Stomach (tissue), 8 donors: ENCODE measurements at regions not wholly inside any gene's neighbourhood (a gene's known extent, or its start where the extent isn't known, plus 50 kb on each side); places are given as distances from the start of the nearest gene placed in this dataset.

Experiments
- DNase-seq, 2 donors: peaks; one replicate each; pipeline versions ENCODE4 v3.0.0 to v3.0.0-alpha.2; 2013 to 2019
- H3K27ac ChIP-seq, 5 donors: fragments of 200-600 bp in 4 of 5; sonication (generic) in 4 of 5; one replicate each; pipeline ENCODE4 v1.5.1; 2013 to 2019; ENCODE audit warnings: mild to moderate bottlenecking in 1 of 5, moderate library complexity in 1 of 5
- H3K27me3 ChIP-seq, 3 donors: fragments of 200-600 bp; sonication (generic); one replicate each; pipeline ENCODE4 v1.5.1; 2017 to 2019; ENCODE audit warnings: mixed run types in 1 of 3
- H3K36me3 ChIP-seq, 4 donors: fragments of 200-600 bp; sonication (generic); 1 replicate in 3 of 4; 2 replicates in 1 of 4; pipeline ENCODE4 v1.5.1; 2016 to 2019
- H3K4me1 ChIP-seq, 4 donors: fragments of 200-600 bp; sonication (generic); one replicate each; pipeline ENCODE4 v1.5.1; 2016 to 2019
- H3K4me3 ChIP-seq, 4 donors: fragments of 200-600 bp; sonication (generic) in 3 of 4; one replicate each; pipeline ENCODE4 v1.5.1; 2016 to 2019; ENCODE audit warnings: mild to moderate bottlenecking in 1 of 4
- H3K9me3 ChIP-seq, 4 donors: fragments of 200-600 bp; sonication (generic); one replicate each; pipeline ENCODE4 v1.5.1; 2016 to 2019
- CTCF ChIP-seq, 7 experiments: fragments of 450-650 bp in 4 of 7; fragments of 200-600 bp in 3 of 7; sonication (generic) in 3 of 7; IDR thresholded peaks; one replicate each; pipeline ENCODE4 v1.5.1; 2016 to 2019; ENCODE audit warnings: antibody characterized with exemption in 7 of 7, control low read depth in 2 of 7, mild to moderate bottlenecking in 1 of 7
- EP300 ChIP-seq: sonication (generic); formaldehyde crosslinking; IDR thresholded peaks from one replicate; pipeline ENCODE4 v1.6.1; 2017; ENCODE audit warnings: antibody characterized with exemption
- POLR2A ChIP-seq, 4 donors: fragments of 450-650 bp; IDR thresholded peaks; one replicate each; pipeline ENCODE4 v1.6.1; 2016; ENCODE audit warnings: antibody characterized with exemption in 4 of 4, control low read depth in 2 of 4, mild to moderate bottlenecking in 1 of 4, moderate library complexity in 1 of 4
- POLR2AphosphoS5 ChIP-seq, 3 donors: sonication (generic); formaldehyde crosslinking; IDR thresholded peaks; one replicate each; pipeline ENCODE4 v1.6.1; 2016; ENCODE audit warnings: antibody characterized with exemption in 3 of 3
- WGBS, 5 donors: extraction: QIAGEN DNeasy Blood & Tissue Kit in 3 of 5; methylation state at CpG; one replicate each; pipeline versions ENCODE4 v1.1.5 to v1.1.7; 2013 to 2018; 5-methylcytosine and 5-hydroxymethylcytosine counted together
- intact Hi-C: fragments of 100-400 bp; cut with DNase I; formaldehyde crosslinking; loops from one replicate; pipeline ENCODE4 v1.15.1; 2023; ENCODE audit warnings: low total_unique reads
- donor health status: healthy with polysubstance abuse.
- donor health status: Bipolar disorder and iron deficiency.
- donor health status: healthy.

- Histone ChIP-seq H3K36me3 (no peaks in the 10 kb centered on the region), H3K27me3 (peaks cover 0 to under 1% (median 0%) of the 10 kb centered on the region in 3 donors), H3K27ac (no peak overlapping the region), H3K9me3 (peaks cover 0 to 5% (median 0%) of the 10 kb centered on the region in 4 donors), H3K4me1 (peaks cover 0 to 6% (median 0%) of the 10 kb centered on the region in 4 donors), H3K4me3 (no peak overlapping the region)
- intact Hi-C loops = no loop called here
- TF ChIP-seq CTCF (IDR thresholded peaks at IDR 0.05) (no peak), POLR2A (IDR thresholded peaks at IDR 0.05) (no peak), POLR2AphosphoS5 (IDR thresholded peaks at IDR 0.05) (no peak), EP300 (no peak)
- 65 to 87% (median 84%) methylated on average over 2 of the region's 2 CpGs for WGBS, 5 donors
- DNase-seq = peak in 1 of 2 donors; percentile 69
Measured at GRCh38 chr15:48038221-48038620, 82.6 kb upstream of the SLC24A5 start.

- H3K36me3 ChIP-seq = no peaks in the 10 kb centered on the region
- DNase-seq = peak in 1 of 2 donors; percentile 47
- H3K27ac ChIP-seq = peak overlapping the region in 1 of 5 donors; percentile 65
Measured at GRCh38 chr15:48040166-48040817, 80.5 kb upstream of the SLC24A5 start.

GRCh38 chr15:48041454-48041853 lies 79.3 kb upstream of the SLC24A5 start:
- no peaks in the 10 kb centered on the region for H3K36me3 ChIP-seq
- DNase-seq = peak in 1 of 2 donors; percentile 23
- no peak for TF ChIP-seq POLR2AphosphoS5 (IDR thresholded peaks at IDR 0.05)
- no peak for TF ChIP-seq EP300
- no peak for TF ChIP-seq POLR2A (IDR thresholded peaks at IDR 0.05)
- TF ChIP-seq CTCF (IDR thresholded peaks at IDR 0.05) = no peak
- peaks cover 0 to 6% (median 0%) of the 10 kb centered on the region in 4 donors for H3K4me1 ChIP-seq
- H3K27me3 ChIP-seq = no peaks in the 10 kb centered on the region
- H3K27ac ChIP-seq = peak overlapping the region in 2 of 5 donors; percentile 10 to 65
- no peak overlapping the region for H3K4me3 ChIP-seq
- WGBS, 5 donors = 63 to 86% (median 80%) methylated on average over 2 of the region's 2 CpGs
- intact Hi-C loops = no loop called here
- H3K9me3 ChIP-seq = peaks cover 0 to 5% (median 0%) of the 10 kb centered on the region in 4 donors

More at GRCh38 chr15:48040166-48040817, 80.5 kb upstream of the SLC24A5 start:
- no peak for TF ChIP-seq EP300
- TF ChIP-seq POLR2A (IDR thresholded peaks at IDR 0.05) = no peak
- no peak for TF ChIP-seq CTCF (IDR thresholded peaks at IDR 0.05)
- peak in 1 of 3 donors; percentile 49 for TF ChIP-seq POLR2AphosphoS5 (IDR thresholded peaks at IDR 0.05)
- WGBS, 5 donors = 50 to 63% (median 51%) methylated on average over 6 of the region's 6 CpGs
- Histone ChIP-seq H3K27me3 (no peaks in the 10 kb centered on the region), H3K9me3 (peaks cover 0 to 5% (median 0%) of the 10 kb centered on the region in 4 donors), H3K4me3 (no peak overlapping the region), H3K4me1 (peaks cover 0 to 6% (median 0%) of the 10 kb centered on the region in 4 donors)
- intact Hi-C loops = no loop called here

GRCh38 chr15:48046813-48047438 lies 73.9 kb upstream of the SLC24A5 start:
- H3K27me3 ChIP-seq = no peaks in the 10 kb centered on the region
- TF ChIP-seq POLR2A (IDR thresholded peaks at IDR 0.05) (no peak), EP300 (no peak)
- no peaks in the 10 kb centered on the region for H3K4me1 ChIP-seq
- 44 to 66% (median 58%) methylated on average over 5 of the region's 5 CpGs for WGBS, 5 donors
- no peaks in the 10 kb centered on the region for H3K36me3 ChIP-seq
- DNase-seq = no peak
- H3K4me3 ChIP-seq = no peak overlapping the region
- intact Hi-C loops = no loop called here
- no peaks in the 10 kb centered on the region for H3K9me3 ChIP-seq
- no peak overlapping the region for H3K27ac ChIP-seq

GRCh38 chr15:48049736-48050135 lies 71.1 kb upstream of the SLC24A5 start:
- no peak for DNase-seq
- no peak overlapping the region for H3K27ac ChIP-seq
- H3K4me1 ChIP-seq = no peaks in the 10 kb centered on the region
- TF ChIP-seq POLR2AphosphoS5 (IDR thresholded peaks at IDR 0.05) = no peak
- TF ChIP-seq EP300 = no peak
- TF ChIP-seq POLR2A (IDR thresholded peaks at IDR 0.05) = no peak
- no peak for TF ChIP-seq CTCF (IDR thresholded peaks at IDR 0.05)
- no peak overlapping the region for H3K4me3 ChIP-seq
- H3K27me3 ChIP-seq = no peaks in the 10 kb centered on the region
- H3K9me3 ChIP-seq = no peaks in the 10 kb centered on the region
- no peaks in the 10 kb centered on the region for H3K36me3 ChIP-seq
- intact Hi-C loops = no loop called here
